Lower lobe of right lung (tissue), 2 donors: ENCODE measurements at regions not wholly inside any gene's neighbourhood (a gene's known extent, or its start where the extent isn't known, plus 50 kb on each side); places are given as distances from the start of the nearest gene placed in this dataset.

Experiments
- ATAC-seq, 2 donors: fragments of 200-7000 bp; cut with Tn5 transposase; one replicate each; pipeline ENCODE4 v1.9.1; 2020 to 2022; ENCODE audit warnings: mild to moderate bottlenecking in 2 of 2, moderate library complexity in 2 of 2
- DNase-seq: peaks from one replicate; pipeline ENCODE4 v3.0.0-alpha.2; 2020
- H3K27ac ChIP-seq: fragments of 200-600 bp; one replicate; pipeline ENCODE4 v1.8.0; 2022
- H3K27me3 ChIP-seq: fragments of 200-600 bp; one replicate; pipeline ENCODE4 v1.8.0; 2022; ENCODE audit warnings: low read depth
- H3K36me3 ChIP-seq: fragments of 200-600 bp; one replicate; pipeline ENCODE4 v1.8.0; 2022; ENCODE audit warnings: mild to moderate bottlenecking
- H3K4me1 ChIP-seq: fragments of 200-600 bp; one replicate; pipeline ENCODE4 v1.8.0; 2022
- H3K4me3 ChIP-seq: fragments of 200-600 bp; one replicate; pipeline ENCODE4 v1.8.0; 2022; ENCODE audit warnings: mild to moderate bottlenecking
- H3K9me3 ChIP-seq: fragments of 200-600 bp; one replicate; pipeline ENCODE4 v1.8.0; 2022
- intact Hi-C: fragments of 100-400 bp; cut with DNase I; formaldehyde crosslinking; loops from one replicate; pipeline ENCODE4 v1.11.0; 2022
- TF ChIP-seq, protein P1 (sequence below): fragments of 200-600 bp; IDR thresholded peaks from one replicate; pipeline ENCODE4 v1.8.0; 2022; ENCODE audit warnings: antibody characterized with exemption, mild to moderate bottlenecking
- donor health status: DM: no; HTN: yes; CAD: no; lungs with severe emphysema.

DNA sequence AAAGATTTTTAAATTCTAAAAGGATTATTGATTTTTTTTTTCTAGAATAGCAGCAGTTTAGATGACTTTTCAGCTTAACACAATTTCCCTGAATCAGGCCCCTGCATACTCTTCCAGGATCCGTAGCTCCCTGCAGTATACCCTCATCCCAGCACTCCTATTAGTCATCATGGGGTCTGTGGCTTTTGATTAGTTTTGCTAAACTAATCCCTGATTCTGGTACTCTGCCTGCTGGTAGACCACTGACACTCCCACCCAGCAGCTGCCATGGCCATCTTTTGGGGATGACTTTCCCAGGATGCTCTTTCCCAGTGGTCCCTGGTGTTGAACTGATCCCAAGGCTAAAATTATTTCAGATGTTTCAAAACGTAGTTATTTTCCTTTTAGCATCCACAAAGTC lies 802.0 kb downstream of the RAPGEF2 start:
- no peak overlapping the region for H3K27ac ChIP-seq
- H3K4me1 ChIP-seq = no peaks in the 10 kb centered on the region
- H3K36me3 ChIP-seq = no peaks in the 10 kb centered on the region
- no peak overlapping the region for H3K4me3 ChIP-seq
- TF ChIP-seq, protein P1, sequence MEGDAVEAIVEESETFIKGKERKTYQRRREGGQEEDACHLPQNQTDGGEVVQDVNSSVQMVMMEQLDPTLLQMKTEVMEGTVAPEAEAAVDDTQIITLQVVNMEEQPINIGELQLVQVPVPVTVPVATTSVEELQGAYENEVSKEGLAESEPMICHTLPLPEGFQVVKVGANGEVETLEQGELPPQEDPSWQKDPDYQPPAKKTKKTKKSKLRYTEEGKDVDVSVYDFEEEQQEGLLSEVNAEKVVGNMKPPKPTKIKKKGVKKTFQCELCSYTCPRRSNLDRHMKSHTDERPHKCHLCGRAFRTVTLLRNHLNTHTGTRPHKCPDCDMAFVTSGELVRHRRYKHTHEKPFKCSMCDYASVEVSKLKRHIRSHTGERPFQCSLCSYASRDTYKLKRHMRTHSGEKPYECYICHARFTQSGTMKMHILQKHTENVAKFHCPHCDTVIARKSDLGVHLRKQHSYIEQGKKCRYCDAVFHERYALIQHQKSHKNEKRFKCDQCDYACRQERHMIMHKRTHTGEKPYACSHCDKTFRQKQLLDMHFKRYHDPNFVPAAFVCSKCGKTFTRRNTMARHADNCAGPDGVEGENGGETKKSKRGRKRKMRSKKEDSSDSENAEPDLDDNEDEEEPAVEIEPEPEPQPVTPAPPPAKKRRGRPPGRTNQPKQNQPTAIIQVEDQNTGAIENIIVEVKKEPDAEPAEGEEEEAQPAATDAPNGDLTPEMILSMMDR = no peak
- DNase-seq = no peak
- no peaks in the 10 kb centered on the region for H3K9me3 ChIP-seq
- no peak for ATAC-seq
- H3K27me3 ChIP-seq = no peaks in the 10 kb centered on the region
- intact Hi-C loops = no loop called here

DNA sequence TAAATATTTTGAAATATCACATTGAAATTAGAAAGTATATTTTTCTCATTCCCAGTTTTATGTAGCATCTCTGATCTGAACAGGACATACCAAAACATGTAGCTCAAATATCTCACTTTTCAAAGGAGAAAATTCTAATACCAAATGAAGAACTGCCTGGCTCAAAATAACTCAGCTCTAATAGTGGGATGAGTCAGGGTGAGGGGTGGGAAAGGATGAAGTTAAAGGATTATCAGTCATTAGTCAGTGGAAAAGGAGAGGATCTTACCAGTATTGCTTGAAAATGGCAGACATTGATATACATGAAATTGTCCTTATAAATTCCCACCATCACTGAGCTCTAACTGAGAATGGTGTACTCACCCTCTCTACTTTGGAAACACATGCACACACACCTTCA lies 803.2 kb downstream of the RAPGEF2 start:
- DNase-seq (no peak), ATAC-seq (no peak)
- no peak overlapping the region for H3K4me3 ChIP-seq
- H3K36me3 ChIP-seq = no peaks in the 10 kb centered on the region
- H3K4me1 ChIP-seq = no peaks in the 10 kb centered on the region
- TF ChIP-seq, protein P1 = no peak
- H3K27me3 ChIP-seq = no peaks in the 10 kb centered on the region
- intact Hi-C loops = no loop called here
- no peak overlapping the region for H3K27ac ChIP-seq
- H3K9me3 ChIP-seq = no peaks in the 10 kb centered on the region

DNA sequence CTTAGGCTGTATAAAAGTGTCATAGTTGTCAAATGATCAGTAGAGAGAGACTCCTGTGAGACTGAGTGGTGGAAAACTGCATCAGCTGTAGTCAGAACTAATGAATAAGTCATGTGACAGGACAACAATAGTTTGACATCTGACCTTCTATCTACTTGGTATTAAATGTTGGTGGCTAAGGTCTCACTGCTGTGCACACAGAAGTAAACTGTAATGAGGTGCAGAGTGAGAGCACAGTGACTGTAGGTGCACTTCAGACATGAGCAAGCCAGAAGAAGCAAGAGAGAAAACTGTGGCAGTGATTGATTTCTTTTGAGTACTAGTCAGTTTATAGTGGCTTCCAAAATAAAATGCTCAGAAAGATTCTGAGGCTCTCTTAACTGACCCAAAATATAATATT lies 803.6 kb downstream of the RAPGEF2 start:
- no peak for ATAC-seq
- DNase-seq = no peak
- no peak overlapping the region for H3K27ac ChIP-seq
- TF ChIP-seq, protein P1 = no peak
- no peaks in the 10 kb centered on the region for H3K36me3 ChIP-seq
- H3K9me3 ChIP-seq = no peaks in the 10 kb centered on the region
- intact Hi-C loops = no loop called here
- H3K4me3 ChIP-seq = no peak overlapping the region
- H3K27me3 ChIP-seq = no peaks in the 10 kb centered on the region
- no peaks in the 10 kb centered on the region for H3K4me1 ChIP-seq

DNA sequence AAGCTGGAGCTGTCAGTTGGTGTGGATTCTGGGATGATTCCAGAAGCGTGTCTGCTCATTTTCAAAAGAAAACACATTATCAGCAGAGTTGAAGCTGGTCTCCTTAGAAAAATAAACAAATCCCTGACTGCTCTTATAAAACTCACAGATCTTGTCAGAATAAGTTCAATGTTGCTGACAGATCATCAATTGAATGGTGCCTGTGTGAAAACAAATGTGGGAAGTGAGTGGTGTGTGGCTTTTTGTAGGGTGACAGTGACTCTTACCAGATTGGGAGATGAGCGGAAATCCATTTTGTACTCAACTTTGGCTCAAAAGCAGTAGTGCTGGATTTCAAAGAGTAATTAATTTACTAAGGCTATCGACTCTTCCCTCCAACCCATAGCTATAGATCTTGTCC lies 807.8 kb downstream of the RAPGEF2 start:
- Histone ChIP-seq H3K4me1 (no peaks in the 10 kb centered on the region), H3K27me3 (no peaks in the 10 kb centered on the region), H3K4me3 (no peak overlapping the region), H3K27ac (no peak overlapping the region), H3K9me3 (no peaks in the 10 kb centered on the region), H3K36me3 (no peaks in the 10 kb centered on the region)
- intact Hi-C loops = no loop called here
- TF ChIP-seq, protein P1 = no peak
- no peak for DNase-seq
- no peak for ATAC-seq

DNA sequence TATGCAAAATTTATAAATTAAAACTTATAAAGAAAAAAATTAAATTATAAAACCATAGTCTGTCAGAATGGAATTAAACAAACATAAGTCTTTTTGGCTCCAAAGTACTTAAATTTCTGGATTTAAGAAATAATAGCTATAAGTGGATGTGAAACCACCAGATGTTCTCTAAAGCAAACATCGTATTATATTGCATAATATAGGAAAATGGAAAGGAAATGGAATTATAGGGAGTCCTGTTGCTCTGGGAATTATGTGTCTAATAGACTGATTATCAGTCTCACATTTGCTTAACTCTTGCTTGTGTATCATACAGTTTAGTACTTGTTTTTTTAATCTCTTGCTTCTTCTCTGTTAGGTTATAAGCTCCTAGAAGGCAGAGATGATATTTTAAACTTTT lies 819.2 kb downstream of the RAPGEF2 start:
- Histone ChIP-seq H3K4me1 (no peaks in the 10 kb centered on the region), H3K4me3 (no peak overlapping the region), H3K27me3 (no peaks in the 10 kb centered on the region), H3K36me3 (no peaks in the 10 kb centered on the region), H3K27ac (no peak overlapping the region), H3K9me3 (peaks cover 8% of the 10 kb centered on the region)
- intact Hi-C loops = no loop called here
- ATAC-seq (no peak), DNase-seq (no peak)
- TF ChIP-seq, protein P1 = no peak

DNA sequence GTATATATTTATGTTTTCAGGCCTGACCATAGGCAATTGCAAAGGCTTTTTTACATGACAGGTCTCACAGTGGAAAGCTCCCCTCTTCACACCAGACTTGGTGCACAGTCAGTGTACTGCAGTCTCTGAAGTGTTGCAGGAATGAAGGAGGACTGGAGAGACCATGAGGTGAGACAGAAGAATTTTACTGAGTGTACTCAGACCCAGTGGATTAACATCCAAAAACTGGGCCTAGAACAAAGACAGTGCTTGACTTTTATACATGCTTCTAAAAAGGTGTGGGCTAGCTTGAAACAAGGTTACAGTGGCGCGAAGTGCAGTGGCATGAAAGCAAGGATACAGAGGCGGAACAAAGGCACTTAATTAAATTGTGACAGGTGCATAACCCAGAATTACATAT lies 822.9 kb downstream of the RAPGEF2 start:
- ATAC-seq (no peak), DNase-seq (no peak)
- Histone ChIP-seq H3K4me3 (no peak overlapping the region), H3K36me3 (no peaks in the 10 kb centered on the region), H3K27ac (no peak overlapping the region), H3K27me3 (no peaks in the 10 kb centered on the region), H3K9me3 (peaks cover 8% of the 10 kb centered on the region), H3K4me1 (no peaks in the 10 kb centered on the region)
- intact Hi-C loops = no loop called here
- TF ChIP-seq, protein P1 = no peak
